Brain microvascular endothelial cell (primary cell): ENCODE measurements at regions not wholly inside any gene's neighbourhood (a gene's known extent, or its start where the extent isn't known, plus 50 kb on each side); places are given as distances from the start of the nearest gene placed in this dataset.

Experiments used
- DNase-seq: peaks from one replicate; pipeline ENCODE4 v3.0.0-alpha.2; 2020
- H3K27ac ChIP-seq: fragments of 250-450 bp; sonication (Bioruptor Pico); 2 replicates; pipeline ENCODE4 v1.5.1; 2020; ENCODE audit warnings: mild to moderate bottlenecking, moderate library complexity
- H3K27me3 ChIP-seq: fragments of 250-450 bp; sonication (Bioruptor Pico); replicated peaks from 2 replicates; pipeline ENCODE4 v1.5.1; 2020; ENCODE audit warnings: mild to moderate bottlenecking
- H3K36me3 ChIP-seq: fragments of 250-450 bp; sonication (Bioruptor Pico); replicated peaks from 2 replicates; pipeline ENCODE4 v1.5.1; 2020; ENCODE audit warnings: mild to moderate bottlenecking
- H3K4me3 ChIP-seq: 2 replicates; pipeline ENCODE4 v1.5.1; 2011; ENCODE audit warnings: low read depth, mild to moderate bottlenecking, control low read depth, low read length, moderate library complexity
- in situ Hi-C: cut with HindIII; loops from 2 replicates; pipeline ENCODE4 v1.10.0; 2017; ENCODE audit warnings: low sequenced_read_pairs, low pct_ligation_motif_present
- TF ChIP-seq, protein P1 (sequence below): IDR thresholded peaks from 2 replicates; pipeline ENCODE4 v1.5.1; 2011; ENCODE audit warnings: low read depth, mild to moderate bottlenecking, moderate library complexity, low read length, control low read depth, inconsistent platforms; ENCODE audit errors: missing control alignments

DNA sequence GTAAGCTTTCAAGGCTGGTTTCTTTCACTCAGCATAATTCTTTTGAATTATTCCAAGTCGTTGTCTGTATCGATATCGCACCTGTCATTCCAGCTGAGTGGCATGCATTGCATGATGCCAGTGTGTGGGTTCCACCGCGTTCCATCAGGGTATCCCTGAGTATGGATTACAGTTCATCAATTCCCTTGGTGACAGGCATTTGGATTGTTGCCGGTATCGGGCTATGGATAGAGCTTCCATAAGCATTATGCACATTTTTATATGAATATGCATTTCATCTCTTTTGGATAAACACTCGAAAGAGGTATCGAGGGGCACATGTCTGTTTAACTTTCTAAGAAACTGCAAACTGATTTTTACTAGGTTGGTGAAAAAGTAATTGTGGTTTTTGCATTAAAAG is 698.8 kb downstream of the BRD1 start:
- no peak overlapping the region for H3K4me3 ChIP-seq
- TF ChIP-seq, protein P1, sequence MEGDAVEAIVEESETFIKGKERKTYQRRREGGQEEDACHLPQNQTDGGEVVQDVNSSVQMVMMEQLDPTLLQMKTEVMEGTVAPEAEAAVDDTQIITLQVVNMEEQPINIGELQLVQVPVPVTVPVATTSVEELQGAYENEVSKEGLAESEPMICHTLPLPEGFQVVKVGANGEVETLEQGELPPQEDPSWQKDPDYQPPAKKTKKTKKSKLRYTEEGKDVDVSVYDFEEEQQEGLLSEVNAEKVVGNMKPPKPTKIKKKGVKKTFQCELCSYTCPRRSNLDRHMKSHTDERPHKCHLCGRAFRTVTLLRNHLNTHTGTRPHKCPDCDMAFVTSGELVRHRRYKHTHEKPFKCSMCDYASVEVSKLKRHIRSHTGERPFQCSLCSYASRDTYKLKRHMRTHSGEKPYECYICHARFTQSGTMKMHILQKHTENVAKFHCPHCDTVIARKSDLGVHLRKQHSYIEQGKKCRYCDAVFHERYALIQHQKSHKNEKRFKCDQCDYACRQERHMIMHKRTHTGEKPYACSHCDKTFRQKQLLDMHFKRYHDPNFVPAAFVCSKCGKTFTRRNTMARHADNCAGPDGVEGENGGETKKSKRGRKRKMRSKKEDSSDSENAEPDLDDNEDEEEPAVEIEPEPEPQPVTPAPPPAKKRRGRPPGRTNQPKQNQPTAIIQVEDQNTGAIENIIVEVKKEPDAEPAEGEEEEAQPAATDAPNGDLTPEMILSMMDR: no peak
- H3K27me3 ChIP-seq: no peaks in the 10 kb centered on the region
- in situ Hi-C loops: no loop called here
- H3K27ac ChIP-seq: no peak overlapping the region
- DNase-seq: no peak
- no peaks in the 10 kb centered on the region for H3K36me3 ChIP-seq

DNA sequence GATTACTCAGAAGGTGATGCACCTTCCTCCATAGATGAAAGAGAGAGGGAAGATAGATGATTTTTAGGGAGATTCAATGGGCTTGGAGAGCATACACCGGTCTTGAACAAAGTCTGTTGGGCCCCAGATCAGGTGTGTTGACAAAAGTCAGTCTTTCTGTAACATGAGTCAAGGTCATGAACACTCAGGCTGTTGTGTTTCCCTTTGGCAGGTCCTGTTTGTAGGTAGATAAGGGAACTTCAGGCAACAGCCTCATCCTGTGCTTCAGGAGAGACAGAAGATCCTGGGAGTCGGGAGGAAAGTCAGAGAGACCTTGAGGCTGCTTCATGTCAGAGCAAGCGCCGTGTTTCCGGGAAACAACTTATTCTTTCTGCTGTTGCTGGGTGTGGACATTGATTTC is 703.1 kb downstream of the BRD1 start:
- in situ Hi-C loops: no loop called here
- Histone ChIP-seq H3K36me3 (no peaks in the 10 kb centered on the region), H3K27me3 (no peaks in the 10 kb centered on the region), H3K27ac (no peak overlapping the region), H3K4me3 (no peak overlapping the region)
- TF ChIP-seq, protein P1: no peak
- DNase-seq: no peak

DNA sequence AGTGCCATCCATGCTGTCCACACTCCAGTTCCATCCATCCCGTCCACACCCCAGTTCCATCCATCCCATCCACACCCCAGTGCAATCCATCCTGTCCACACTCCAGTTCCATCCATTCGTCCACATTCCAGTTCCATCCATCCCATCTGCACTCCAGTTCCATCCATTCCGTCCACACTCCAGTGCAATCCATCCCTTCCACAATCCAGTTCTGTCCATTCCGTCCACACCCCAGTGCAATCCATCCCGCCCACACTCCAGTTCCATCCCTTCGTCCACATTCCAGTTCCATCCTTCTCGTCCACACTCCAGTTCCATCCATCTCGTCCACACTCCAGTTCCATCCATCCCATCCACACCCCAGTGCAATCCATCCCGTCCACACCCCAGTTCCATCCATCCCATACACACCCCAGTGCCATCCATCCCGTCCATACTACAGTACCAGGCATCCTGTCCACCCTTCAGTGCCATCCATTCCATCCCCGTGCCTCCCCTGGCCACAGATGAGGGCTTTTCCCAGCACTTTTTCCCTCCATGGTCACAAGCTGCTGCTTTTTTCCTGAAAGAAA is 704.0 kb downstream of the BRD1 start:
- H3K27me3 ChIP-seq: no peaks in the 10 kb centered on the region
- H3K4me3 ChIP-seq: no peak overlapping the region
- no peak overlapping the region for H3K27ac ChIP-seq
- H3K36me3 ChIP-seq: no peaks in the 10 kb centered on the region
- in situ Hi-C loops: no loop called here
- DNase-seq: no peak
- TF ChIP-seq, protein P1: no peak

DNA sequence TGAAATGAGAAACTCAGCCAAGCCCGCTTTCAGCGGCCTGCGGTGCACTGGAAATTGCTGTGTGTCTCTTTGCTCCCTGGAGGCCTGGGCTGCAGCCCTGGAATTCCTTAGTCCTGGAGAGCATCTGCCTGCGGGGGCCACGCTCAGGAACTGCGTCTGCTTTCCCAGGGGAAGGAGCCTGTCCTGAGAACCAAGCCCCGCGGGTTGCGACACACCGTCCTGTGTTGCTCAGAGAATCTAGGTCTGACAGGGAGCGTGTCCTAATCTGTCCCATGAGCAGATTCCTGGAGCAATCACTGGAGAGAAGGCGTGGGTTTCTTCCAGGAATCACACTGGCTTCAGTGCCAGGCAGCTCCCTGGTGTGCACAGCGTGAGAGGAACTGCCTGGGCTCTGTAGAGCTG is 708.1 kb downstream of the BRD1 start:
- Histone ChIP-seq H3K36me3 (no peaks in the 10 kb centered on the region), H3K27ac (no peak overlapping the region), H3K4me3 (no peak overlapping the region), H3K27me3 (no peaks in the 10 kb centered on the region)
- TF ChIP-seq, protein P1: no peak
- DNase-seq: no peak
- in situ Hi-C loops: no loop called here

DNA sequence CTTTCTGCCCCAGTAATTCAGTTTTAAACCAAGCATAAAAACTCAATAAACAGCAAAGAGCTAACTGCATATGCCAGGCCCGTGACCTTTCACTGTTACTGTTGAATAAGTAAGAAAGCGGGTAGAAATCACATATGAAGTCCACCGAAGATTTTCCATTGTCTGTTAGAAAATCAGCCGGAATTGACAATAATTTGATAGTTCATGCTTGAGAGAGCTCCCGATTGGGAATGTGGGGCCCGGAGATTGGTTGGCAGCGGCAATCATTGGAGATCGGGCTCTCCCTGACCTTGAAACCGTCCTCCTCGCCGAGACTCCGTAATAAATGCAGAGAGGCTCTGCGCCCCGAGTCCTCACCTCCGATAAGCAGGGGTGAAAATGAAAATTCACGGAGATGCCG is 709.6 kb downstream of the BRD1 start:
- Histone ChIP-seq H3K4me3 (no peak overlapping the region), H3K27ac (no peak overlapping the region), H3K27me3 (no peaks in the 10 kb centered on the region), H3K36me3 (no peaks in the 10 kb centered on the region)
- TF ChIP-seq, protein P1: no peak
- DNase-seq: no peak
- in situ Hi-C loops: no loop called here

DNA sequence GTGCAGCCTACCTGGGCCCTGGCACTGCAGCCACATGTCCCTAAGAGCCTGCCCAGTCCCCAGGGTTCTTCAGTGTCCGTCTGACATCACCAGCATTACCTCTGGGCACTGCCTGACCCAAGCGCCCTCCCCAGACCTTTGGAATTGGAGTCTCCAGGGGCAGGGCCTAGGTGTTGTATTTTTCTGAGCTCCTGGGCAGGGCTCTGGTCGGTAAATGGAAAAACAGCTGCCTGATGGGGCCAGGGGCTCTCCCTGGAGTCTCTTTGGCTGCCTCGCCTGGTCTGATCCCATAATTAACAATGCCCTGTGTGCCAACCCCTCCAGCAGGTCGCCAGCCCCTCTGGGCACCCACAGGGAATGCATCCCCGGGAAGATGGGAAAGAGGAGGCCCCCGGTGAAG is 710.2 kb downstream of the BRD1 start:
- Histone ChIP-seq H3K27me3 (no peaks in the 10 kb centered on the region), H3K36me3 (no peaks in the 10 kb centered on the region), H3K27ac (no peak overlapping the region), H3K4me3 (no peak overlapping the region)
- TF ChIP-seq, protein P1: no peak
- in situ Hi-C loops: no loop called here
- DNase-seq: no peak
